ENCODE measurements at regions not wholly inside any gene's neighbourhood (a gene's known extent, or its start where the extent isn't known, plus 50 kb on each side); places are given as distances from the start of the nearest gene placed in this dataset.

- DNase-seq = no peak
Observed at GRCh38 chr1:195999022-195999421, 609.2 kb downstream of the KCNT2 start.

- DNase-seq = no peak
Observed at GRCh38 chr1:195981448-195982139, 626.6 kb downstream of the KCNT2 start.

GRCh38 chr1:195979646-195980045 is 628.6 kb downstream of the KCNT2 start:
- no peak for DNase-seq

GRCh38 chr1:195973311-195973904 is 634.8 kb downstream of the KCNT2 start:
- DNase-seq = no peak

GRCh38 chr1:195971589-195971988 is 636.7 kb downstream of the KCNT2 start:
- no peak for DNase-seq

GRCh38 chr1:195970209-195970608 is 638.0 kb downstream of the KCNT2 start:
- no peak for DNase-seq

GRCh38 chr1:195965475-195965874 is 642.8 kb downstream of the KCNT2 start:
- no peak for DNase-seq

- DNase-seq = no peak
Observed at GRCh38 chr1:195965036-195965435, 643.2 kb downstream of the KCNT2 start.

GRCh38 chr1:195964516-195964915 is 643.7 kb downstream of the KCNT2 start:
- no peak for DNase-seq

- DNase-seq = no peak
Observed at GRCh38 chr1:195962051-195962450, 646.2 kb downstream of the KCNT2 start.

GRCh38 chr1:195960580-195960979 is 647.7 kb downstream of the KCNT2 start:
- no peak for DNase-seq

- no peak for DNase-seq
Observed at GRCh38 chr1:195958131-195958530, 650.1 kb downstream of the KCNT2 start.

- no peak for DNase-seq
Observed at GRCh38 chr1:195956845-195957244, 651.4 kb downstream of the KCNT2 start.

GRCh38 chr1:195954848-195955247 is 653.4 kb downstream of the KCNT2 start:
- no peak for DNase-seq

- DNase-seq = no peak
Observed at GRCh38 chr1:195951313-195951712, 656.9 kb downstream of the KCNT2 start.

- no peak for DNase-seq
Observed at GRCh38 chr1:195948123-195948895, 659.9 kb downstream of the KCNT2 start.

GRCh38 chr1:195946500-195946899 is 661.7 kb downstream of the KCNT2 start:
- DNase-seq = no peak

- no peak for DNase-seq
Observed at GRCh38 chr1:195941795-195942194, 666.4 kb downstream of the KCNT2 start.

- DNase-seq = no peak
Observed at GRCh38 chr1:195941314-195941713, 666.9 kb downstream of the KCNT2 start.

- no peak for DNase-seq
Observed at GRCh38 chr1:195939844-195940243, 668.4 kb downstream of the KCNT2 start.

GRCh38 chr1:195934817-195935553 is 673.3 kb downstream of the KCNT2 start:
- DNase-seq = no peak

- DNase-seq = no peak
Observed at GRCh38 chr1:195933835-195934234, 674.4 kb downstream of the KCNT2 start.

GRCh38 chr1:195915826-195916225 is 692.4 kb downstream of the KCNT2 start:
- no peak for DNase-seq
